DMS79 (cell line): ENCODE measurements at regions not wholly inside any gene's neighbourhood (a gene's known extent, or its start where the extent isn't known, plus 50 kb on each side); places are given as distances from the start of the nearest gene placed in this dataset.
"Not testable (repeated sequence)": the region's sequence is repeated elsewhere in the genome, so short reads cannot be mapped to it uniquely, and the experiment has no call there.

Experiments
- DNase-seq: peaks from one replicate; lab custom pipeline; 2025; lab: John Stamatoyannopoulos, UW

- no peak for DNase-seq
Observed at GRCh38 chr3:88408935-88409334, 259.2 kb downstream of the C3orf38 start.

GRCh38 chr3:88410259-88410658 lies 260.5 kb downstream of the C3orf38 start:
- no peak for DNase-seq

GRCh38 chr3:88412346-88412745 lies 262.6 kb downstream of the C3orf38 start:
- no peak for DNase-seq

GRCh38 chr3:88416436-88416835 lies 266.7 kb downstream of the C3orf38 start:
- DNase-seq: no peak

GRCh38 chr3:88418219-88418618 lies 268.5 kb downstream of the C3orf38 start:
- DNase-seq: no peak

GRCh38 chr3:88433568-88433967 lies 283.8 kb downstream of the C3orf38 start:
- DNase-seq: no peak

GRCh38 chr3:88434001-88434400 lies 284.2 kb downstream of the C3orf38 start:
- no peak for DNase-seq

GRCh38 chr3:88440701-88441100 lies 290.9 kb downstream of the C3orf38 start:
- no peak for DNase-seq

- no peak for DNase-seq
Observed at GRCh38 chr3:88443066-88443465, 293.3 kb downstream of the C3orf38 start.

- DNase-seq: no peak
Observed at GRCh38 chr3:88444251-88444650, 294.5 kb downstream of the C3orf38 start.

- no peak for DNase-seq
Observed at GRCh38 chr3:88452228-88452627, 302.5 kb downstream of the C3orf38 start.

- no peak for DNase-seq
Observed at GRCh38 chr3:88460369-88460768, 310.6 kb downstream of the C3orf38 start.

- DNase-seq: no peak
Observed at GRCh38 chr3:88462230-88462629, 312.5 kb downstream of the C3orf38 start.

- DNase-seq: no peak
Observed at GRCh38 chr3:88467191-88467590, 317.4 kb downstream of the C3orf38 start.

GRCh38 chr3:88469216-88469615 lies 319.5 kb downstream of the C3orf38 start:
- DNase-seq: no peak

GRCh38 chr3:88478460-88478859 lies 328.7 kb downstream of the C3orf38 start:
- no peak for DNase-seq

- DNase-seq: no peak
Observed at GRCh38 chr3:88480822-88481221, 331.1 kb downstream of the C3orf38 start.

GRCh38 chr3:88485001-88485400 lies 335.2 kb downstream of the C3orf38 start:
- DNase-seq: no peak

- DNase-seq: not testable (repeated sequence)
Observed at GRCh38 chr3:88508818-88509217, 359.1 kb downstream of the C3orf38 start.

- no peak for DNase-seq
Observed at GRCh38 chr3:88509582-88509981, 359.8 kb downstream of the C3orf38 start.

- no peak for DNase-seq
Observed at GRCh38 chr3:88528494-88528893, 378.7 kb downstream of the C3orf38 start.

- no peak for DNase-seq
Observed at GRCh38 chr3:88534534-88534933, 384.8 kb downstream of the C3orf38 start.

GRCh38 chr3:88535563-88535962 lies 385.8 kb downstream of the C3orf38 start:
- DNase-seq: no peak

- DNase-seq: no peak
Observed at GRCh38 chr3:88542916-88543315, 393.2 kb downstream of the C3orf38 start.

GRCh38 chr3:88572450-88572849 lies 422.7 kb downstream of the C3orf38 start:
- DNase-seq: no peak
